OCI-LY3 (cell line): ENCODE measurements at regions not wholly inside any gene's neighbourhood (a gene's known extent, or its start where the extent isn't known, plus 50 kb on each side); places are given as distances from the start of the nearest gene placed in this dataset.

Experiments
- H2AFZ ChIP-seq: fragments of 200-600, 300-600 bp; shearing (Covaris generic); 2 replicates; pipeline ENCODE4 v1.6.0; 2014; ENCODE audit warnings: antibody characterized with exemption, low read depth, low read length
- H3K27ac ChIP-seq: fragments of 200-600, 300-600 bp; sonication (generic); 2 replicates; pipeline ENCODE4 v1.5.1; 2014; ENCODE audit warnings: mild to moderate bottlenecking, low read length, moderate library complexity, mixed read lengths
- H3K27me3 ChIP-seq: fragments of 200-600, 300-600 bp; sonication (generic); 2 replicates; pipeline ENCODE4 v1.6.1; 2014; ENCODE audit warnings: low read depth, low read length, mixed read lengths
- H3K36me3 ChIP-seq: fragments of 200-600, 300-600 bp; sonication (generic); replicated peaks from 2 replicates; pipeline ENCODE3; 2014; ENCODE audit warnings: low read depth, low read length, mixed read lengths
- H3K4me1 ChIP-seq: fragments of 300-600, 200-600 bp; sonication (generic); 2 replicates; pipeline ENCODE4 v1.6.1; 2014; ENCODE audit warnings: low read length, mixed read lengths
- H3K4me2 ChIP-seq: fragments of 200-600, 300-600 bp; sonication (generic); 2 replicates; pipeline ENCODE4 v1.6.1; 2014; ENCODE audit warnings: low read length, mixed read lengths
- H3K4me3 ChIP-seq: fragments of 300-600, 200-600 bp; sonication (generic); 2 replicates; pipeline ENCODE4 v1.5.1; 2014; ENCODE audit warnings: antibody characterized with exemption, mild to moderate bottlenecking, low read length, moderate library complexity
- H3K79me2 ChIP-seq: fragments of 300-600, 200-600 bp; shearing (Covaris generic); 2 replicates; pipeline ENCODE4 v1.6.1; 2014; ENCODE audit warnings: mild to moderate bottlenecking, low read length, mixed read lengths
- H3K9ac ChIP-seq: fragments of 300-600, 200-600 bp; shearing (Covaris generic); 2 replicates; pipeline ENCODE4 v1.6.0; 2014; ENCODE audit warnings: mild to moderate bottlenecking, low read length, moderate library complexity
- H3K9me3 ChIP-seq: fragments of 200-600, 300-600 bp; shearing (Covaris generic); 2 replicates; pipeline ENCODE4 v1.6.1; 2014; ENCODE audit warnings: low read length, mixed read lengths; ENCODE audit not compliant: insufficient read depth
- H4K20me1 ChIP-seq: fragments of 200-600, 300-600 bp; sonication (generic); 2 replicates; pipeline ENCODE4 v1.6.1; 2016; ENCODE audit warnings: low read length, mixed read lengths; ENCODE audit not compliant: insufficient read depth
- CTCF ChIP-seq: fragments of 200-600, 300-600 bp; sonication (generic); IDR thresholded peaks from 2 replicates; pipeline ENCODE4 v1.5.1; 2014; ENCODE audit warnings: antibody characterized with exemption, low read length, low read depth
- EZH2phosphoT487 ChIP-seq: fragments of 200-600 bp; shearing (Covaris generic); IDR thresholded peaks from 2 replicates; pipeline ENCODE4 v1.6.1; 2018; ENCODE audit warnings: antibody characterized with exemption, mixed run types, low read depth

- no peaks in the 10 kb centered on the region for H3K9me3 ChIP-seq
- TF ChIP-seq EZH2phosphoT487 (no peak), CTCF (no peak)
- H3K27ac ChIP-seq = no peak overlapping the region
- H3K9ac ChIP-seq = no peak overlapping the region
- H3K79me2 ChIP-seq = no peaks in the 10 kb centered on the region
- no peaks in the 10 kb centered on the region for H4K20me1 ChIP-seq
- H3K27me3 ChIP-seq = no peaks in the 10 kb centered on the region
- H3K4me2 ChIP-seq = no peak overlapping the region
- no peaks in the 10 kb centered on the region for H3K4me1 ChIP-seq
- H2AFZ ChIP-seq = no peak overlapping the region
- H3K4me3 ChIP-seq = no peak overlapping the region
- H3K36me3 ChIP-seq = no peaks in the 10 kb centered on the region
These were observed 173.7 kb downstream of the MBOAT1 start for GRCh38 chr6:20038410-20039204.

- Histone ChIP-seq H3K27ac (no peak overlapping the region), H4K20me1 (no peaks in the 10 kb centered on the region), H3K4me2 (no peak overlapping the region), H3K27me3 (no peaks in the 10 kb centered on the region), H3K4me3 (no peak overlapping the region), H3K9ac (no peak overlapping the region), H3K79me2 (no peaks in the 10 kb centered on the region), H3K9me3 (no peaks in the 10 kb centered on the region), H3K36me3 (no peaks in the 10 kb centered on the region), H3K4me1 (no peaks in the 10 kb centered on the region), H2AFZ (no peak overlapping the region)
- no peak for TF ChIP-seq CTCF
- TF ChIP-seq EZH2phosphoT487 = no peak
These were observed 167.4 kb downstream of the MBOAT1 start for GRCh38 chr6:20044883-20045282.
